HCT116 (cell line): ENCODE measurements at regions not wholly inside any gene's neighbourhood (a gene's known extent, or its start where the extent isn't known, plus 50 kb on each side); places are given as distances from the start of the nearest gene placed in this dataset.

Experiments
- ATAC-seq: fragments of 200-7000 bp; cut with Tn5 transposase; 2 replicates; pipeline ENCODE4 v1.9.1; 2020; ENCODE audit warnings: mild to moderate bottlenecking, moderate library complexity
- BruUV-seq: library from RNA; stranded (reverse); fragments of 400-500 nt; replicated peaks from 2 replicates; lab custom pipeline; 2021; lab: Mats Ljungman, UMichigan
- CTCF ChIA-PET: fragments of 300-600 bp; sonication (Branson Sonifier 250); formaldehyde crosslinking; loops from one replicate; lab custom pipeline; 2021; ENCODE audit warnings: antibody characterized with exemption; lab: Charles Lee
- POLR2A ChIA-PET: fragments of 300-600, 350-600 bp; sonication (Branson Sonifier 250); formaldehyde crosslinking; loops from one replicate; lab custom pipeline; 2021; ENCODE audit warnings: antibody characterized with exemption; lab: Charles Lee
- RAD21 ChIA-PET, 2 experiments: fragments of 300-600 bp; sonication (Branson Sonifier 250); formaldehyde crosslinking; loops; one replicate each; lab custom pipeline; 2023; ENCODE audit warnings: low total read pairs in 2 of 2; ENCODE audit not compliant: uncharacterized antibody in 2 of 2, unreplicated experiment in 2 of 2, low non-redundant PET in 1 of 2; lab: Charles Lee
- DNase-seq: peaks from one replicate; pipeline ENCODE4 v3.0.0-alpha.2; 2010; ENCODE audit warnings: low read depth, low spot score
- H2AFZ ChIP-seq: fragments of 200-600 bp; shearing (Covaris generic), sonication (generic); 2 replicates; pipeline ENCODE4 v1.6.1; 2017; ENCODE audit warnings: low read depth, mixed run types, mixed read lengths, antibody characterized with exemption, low read length; ENCODE audit not compliant: poor library complexity, severe bottlenecking
- H3K27ac ChIP-seq: 2 replicates; pipeline ENCODE4 v1.5.1; 2012; ENCODE audit warnings: low read depth, low read length
- H3K27me3 ChIP-seq: fragments of 200-600 bp; sonication (generic); 2 replicates; pipeline ENCODE4 v1.6.1; 2016; ENCODE audit warnings: mixed run types, low read length, mixed read lengths; ENCODE audit not compliant: insufficient read depth
- H3K36me3 ChIP-seq, 2 experiments: fragments of 200-500 bp in 1 of 2; fragments of 200-600 bp in 1 of 2; sonication (Bioruptor generic) in 1 of 2; sonication (generic) in 1 of 2; 2 replicates each; pipeline versions ENCODE4 v1.5.1 to v1.6.1; 2014 to 2016; ENCODE audit warnings: low read length in 2 of 2, inconsistent platforms in 1 of 2, mixed read lengths in 1 of 2, mixed run types in 1 of 2; ENCODE audit not compliant: insufficient read depth in 2 of 2, control insufficient read depth in 1 of 2
- H3K4me1 ChIP-seq, 2 experiments: fragments of 200-600 bp in 1 of 2; sonication (generic) in 1 of 2; 2 replicates each; pipeline versions ENCODE4 v1.5.1 to v1.6.1; 2012 to 2017; ENCODE audit warnings: low read length in 2 of 2, inconsistent platforms in 1 of 2, mild to moderate bottlenecking in 1 of 2, mixed read lengths in 1 of 2, mixed run types in 1 of 2, moderate library complexity in 1 of 2; ENCODE audit not compliant: insufficient read depth in 2 of 2, control insufficient read depth in 1 of 2
- H3K4me2 ChIP-seq: fragments of 200-600 bp; sonication (generic); 2 replicates; pipeline ENCODE4 v1.6.1; 2017; ENCODE audit warnings: mixed run types, low read length, mixed read lengths
- H3K4me3 ChIP-seq, 2 experiments: fragments of 200-600 bp in 1 of 2; sonication (generic) in 1 of 2; replicated peaks in 1 of 2; 2 replicates each; pipeline ENCODE4 v1.5.1; 2011 to 2016; ENCODE audit warnings: low read length in 2 of 2, control low read depth in 1 of 2, low read depth in 1 of 2, mild to moderate bottlenecking in 1 of 2, mixed read lengths in 1 of 2, mixed run types in 1 of 2
- H3K79me2 ChIP-seq: fragments of 200-600 bp; sonication (generic); 2 replicates; pipeline ENCODE4 v1.6.1; 2017; ENCODE audit warnings: mild to moderate bottlenecking, mixed run types, low read length, moderate library complexity, mixed read lengths; ENCODE audit not compliant: insufficient read depth
- H3K9ac ChIP-seq: fragments of 200-600 bp; sonication (generic); 2 replicates; pipeline ENCODE4 v1.6.1; 2016; ENCODE audit warnings: low read length, mixed read lengths
- H3K9me2 ChIP-seq: fragments of 200-600 bp; sonication (generic), shearing (Covaris generic); 2 replicates; pipeline ENCODE4 v1.6.1; 2017; ENCODE audit warnings: mixed run types, mild to moderate bottlenecking, moderate library complexity; ENCODE audit not compliant: insufficient read depth
- H3K9me3 ChIP-seq, 2 experiments: fragments of 200-500 bp in 1 of 2; fragments of 200-600 bp in 1 of 2; sonication (Bioruptor generic) in 1 of 2; sonication (generic) in 1 of 2; 2 replicates each; pipeline ENCODE4 v1.6.1; 2014 to 2017; ENCODE audit warnings: low read length in 2 of 2, mixed read lengths in 2 of 2, inconsistent platforms in 1 of 2, low read depth in 1 of 2, mild to moderate bottlenecking in 1 of 2, mixed run types in 1 of 2, moderate library complexity in 1 of 2; ENCODE audit not compliant: control insufficient read depth in 1 of 2, insufficient read depth in 1 of 2
- H4K20me1 ChIP-seq: fragments of 200-600 bp; sonication (generic), shearing (Covaris generic); 2 replicates; pipeline ENCODE4 v1.6.1; 2017; ENCODE audit warnings: mixed run types, mild to moderate bottlenecking, moderate library complexity; ENCODE audit not compliant: insufficient read depth
- CBX3 ChIP-seq: IDR thresholded peaks from 2 replicates; pipeline ENCODE4 v1.6.1; 2012; ENCODE audit warnings: low read depth
- CEBPB ChIP-seq: IDR thresholded peaks from 2 replicates; pipeline ENCODE4 v1.6.1; 2012; ENCODE audit warnings: low read depth
- EGR1 ChIP-seq: IDR thresholded peaks from 2 replicates; pipeline ENCODE4 v1.6.1; 2012; ENCODE audit warnings: low read depth
- ELF1 ChIP-seq: IDR thresholded peaks from 2 replicates; pipeline ENCODE4 v1.6.1; 2012; ENCODE audit warnings: low read depth, borderline replicate concordance
- EZH2 ChIP-seq: fragments of 200-600 bp; sonication (generic); IDR thresholded peaks from 2 replicates; pipeline ENCODE4 v1.6.1; 2017; ENCODE audit warnings: antibody characterized with exemption, mixed run types
- EZH2phosphoT487 ChIP-seq: fragments of 200-600 bp; IDR thresholded peaks from 2 replicates; pipeline ENCODE4 v1.6.1; 2018; ENCODE audit warnings: antibody characterized with exemption, borderline replicate concordance
- FOSL1 ChIP-seq: IDR thresholded peaks from 2 replicates; pipeline ENCODE4 v1.6.1; 2012; ENCODE audit warnings: low read depth
- JUND ChIP-seq: IDR thresholded peaks from 2 replicates; pipeline ENCODE4 v1.6.1; 2012
- POLR2A ChIP-seq: IDR thresholded peaks from 2 replicates; pipeline ENCODE4 v1.7.0; 2011; ENCODE audit warnings: borderline replicate concordance; ENCODE audit not compliant: insufficient read depth, insufficient read length; ENCODE audit errors: extremely low read depth
- POLR2AphosphoS5 ChIP-seq: IDR thresholded peaks from 2 replicates; pipeline ENCODE4 v1.6.1; 2011; ENCODE audit warnings: mild to moderate bottlenecking, low read depth, low read length, moderate library complexity
- RAD21 ChIP-seq: IDR thresholded peaks from 2 replicates; pipeline ENCODE4 v1.6.1; 2012; ENCODE audit warnings: low read depth, mild to moderate bottlenecking
- SIN3A ChIP-seq: IDR thresholded peaks from 2 replicates; pipeline ENCODE4 v1.6.1; 2012; ENCODE audit warnings: low read depth
- TCF7L2 ChIP-seq: IDR thresholded peaks from 2 replicates; pipeline ENCODE4 v1.7.0; 2011; ENCODE audit warnings: borderline replicate concordance, inconsistent platforms; ENCODE audit not compliant: insufficient read depth, insufficient read length; ENCODE audit errors: extremely low read depth
- ZFX ChIP-seq: fragments of 450-650 bp; IDR thresholded peaks from 2 replicates; pipeline ENCODE4 v1.6.1; 2017
- intact Hi-C: fragments of 100-400 bp; cut with micrococcal nuclease; formaldehyde crosslinking; loops from 2 replicates; pipeline ENCODE4 v1.10.0; 2022
- TF ChIP-seq, protein P1 (sequence below): IDR thresholded peaks from 2 replicates; pipeline ENCODE4 v1.6.1; 2012
- TF ChIP-seq, protein P2 (sequence below): IDR thresholded peaks from 2 replicates; pipeline ENCODE4 v1.6.1; 2011; ENCODE audit warnings: mild to moderate bottlenecking, low read length, moderate library complexity; ENCODE audit not compliant: insufficient replicate concordance; ENCODE audit errors: extremely low read depth
- TF ChIP-seq, protein P3 (sequence below), 3 experiments: fragments of 200-600 bp in 1 of 3; sonication (generic) in 1 of 3; IDR thresholded peaks in 2 of 3; conservative IDR thresholded peaks in 1 of 3; 2 replicates each; pipeline ENCODE4 v1.5.1; 2012 to 2017; ENCODE audit warnings: low read depth in 2 of 3, low read length in 2 of 3, antibody characterized with exemption in 1 of 3, borderline replicate concordance in 1 of 3, control low read depth in 1 of 3, mild to moderate bottlenecking in 1 of 3, mixed read lengths in 1 of 3, mixed run types in 1 of 3, moderate library complexity in 1 of 3; ENCODE audit not compliant: insufficient read depth in 1 of 3

DNA sequence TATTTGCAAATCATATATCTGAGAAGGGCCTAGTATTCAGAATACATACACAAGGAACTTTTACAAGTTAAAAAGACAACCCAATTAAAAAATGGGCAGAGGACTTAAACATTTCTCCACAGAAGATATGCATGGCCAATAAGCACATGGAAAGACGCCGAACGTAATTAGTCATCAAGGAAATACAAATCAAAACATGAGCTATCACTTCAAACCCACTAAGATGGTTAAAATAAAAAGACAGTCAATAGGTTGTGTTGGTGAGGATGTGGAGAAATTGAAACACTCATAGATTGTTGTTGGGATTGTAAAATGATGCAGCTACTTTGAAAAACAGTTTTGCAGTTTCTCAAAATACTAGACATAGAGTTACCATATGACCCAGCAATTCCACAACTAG lies 61.2 kb upstream of the NEO1 start (continued):
- TF ChIP-seq, protein P1, sequence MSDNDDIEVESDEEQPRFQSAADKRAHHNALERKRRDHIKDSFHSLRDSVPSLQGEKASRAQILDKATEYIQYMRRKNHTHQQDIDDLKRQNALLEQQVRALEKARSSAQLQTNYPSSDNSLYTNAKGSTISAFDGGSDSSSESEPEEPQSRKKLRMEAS: no peak
- TF ChIP-seq ELF1 (no peak), EZH2phosphoT487 (no peak), TCF7L2 (no peak), CBX3 (no peak), POLR2A (no peak), SIN3A (no peak), EGR1 (no peak), EZH2 (no peak)
- TF ChIP-seq, protein P2, sequence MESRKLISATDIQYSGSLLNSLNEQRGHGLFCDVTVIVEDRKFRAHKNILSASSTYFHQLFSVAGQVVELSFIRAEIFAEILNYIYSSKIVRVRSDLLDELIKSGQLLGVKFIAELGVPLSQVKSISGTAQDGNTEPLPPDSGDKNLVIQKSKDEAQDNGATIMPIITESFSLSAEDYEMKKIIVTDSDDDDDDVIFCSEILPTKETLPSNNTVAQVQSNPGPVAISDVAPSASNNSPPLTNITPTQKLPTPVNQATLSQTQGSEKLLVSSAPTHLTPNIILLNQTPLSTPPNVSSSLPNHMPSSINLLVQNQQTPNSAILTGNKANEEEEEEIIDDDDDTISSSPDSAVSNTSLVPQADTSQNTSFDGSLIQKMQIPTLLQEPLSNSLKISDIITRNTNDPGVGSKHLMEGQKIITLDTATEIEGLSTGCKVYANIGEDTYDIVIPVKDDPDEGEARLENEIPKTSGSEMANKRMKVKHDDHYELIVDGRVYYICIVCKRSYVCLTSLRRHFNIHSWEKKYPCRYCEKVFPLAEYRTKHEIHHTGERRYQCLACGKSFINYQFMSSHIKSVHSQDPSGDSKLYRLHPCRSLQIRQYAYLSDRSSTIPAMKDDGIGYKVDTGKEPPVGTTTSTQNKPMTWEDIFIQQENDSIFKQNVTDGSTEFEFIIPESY: no peak
- TF ChIP-seq, all 23 proteins: peak for 0

DNA sequence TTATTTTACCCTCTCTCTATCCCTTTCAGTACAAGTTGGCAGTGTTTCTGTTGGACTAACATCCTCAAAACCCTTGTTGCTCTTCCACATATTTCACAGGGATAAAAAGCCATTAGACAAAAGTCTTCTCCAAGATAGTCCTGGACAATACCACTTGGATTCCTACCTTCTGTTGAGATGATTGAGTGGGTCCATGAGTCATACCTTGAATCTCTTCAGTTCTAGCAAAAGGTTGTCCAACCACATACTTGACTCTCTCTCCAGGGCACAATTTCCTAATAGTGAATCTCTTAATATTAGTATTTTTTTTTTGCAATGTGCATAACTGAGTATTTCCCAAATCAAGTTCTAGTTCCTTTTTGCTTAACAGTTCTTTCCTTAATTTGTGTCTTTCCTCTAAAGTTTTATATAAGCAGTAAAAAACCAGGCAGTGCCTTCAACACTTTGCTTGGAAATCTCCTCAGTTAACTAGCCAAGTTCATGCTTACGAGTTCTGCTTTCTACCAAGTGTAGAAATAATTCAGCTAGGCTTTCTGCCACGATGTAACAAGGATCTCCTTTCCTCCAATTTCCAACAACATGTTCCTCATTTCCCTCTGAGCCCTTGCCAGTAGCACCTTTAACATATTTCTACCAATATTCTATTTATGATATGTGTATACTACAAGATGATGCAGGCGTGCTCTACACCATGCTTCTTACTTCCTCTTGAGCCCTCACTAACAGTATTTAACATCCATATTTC lies 68.3 kb upstream of the NEO1 start:
- RAD21 ChIA-PET: no interaction called here
- ATAC-seq: no peak
- intact Hi-C loops: no loop called here

More for the DNA sequence above, 68.3 kb upstream of the NEO1 start:
- Histone ChIP-seq H3K9me2 (no peaks in the 10 kb centered on the region), H3K36me3 (no peaks in the 10 kb centered on the region), H3K9ac (no peak overlapping the region), H3K79me2 (no peaks in the 10 kb centered on the region), H3K27me3 (peaks cover 27% of the 10 kb centered on the region), H3K4me2 (no peak overlapping the region), H3K27ac (no peak overlapping the region), H3K4me3 (no peak overlapping the region), H4K20me1 (no peaks in the 10 kb centered on the region), H2AFZ (no peak overlapping the region), H3K4me1 (no peaks in the 10 kb centered on the region), H3K9me3 (no peaks in the 10 kb centered on the region)
- BruUV-seq: no TSS peak
- TF ChIP-seq, protein P1: no peak
- TF ChIP-seq ZFX (no peak), JUND (no peak), FOSL1 (no peak), ELF1 (no peak), POLR2AphosphoS5 (no peak), RAD21 (no peak), EZH2phosphoT487 (no peak), CEBPB (no peak), EZH2 (no peak), POLR2A (no peak)
- TF ChIP-seq, protein P3, sequence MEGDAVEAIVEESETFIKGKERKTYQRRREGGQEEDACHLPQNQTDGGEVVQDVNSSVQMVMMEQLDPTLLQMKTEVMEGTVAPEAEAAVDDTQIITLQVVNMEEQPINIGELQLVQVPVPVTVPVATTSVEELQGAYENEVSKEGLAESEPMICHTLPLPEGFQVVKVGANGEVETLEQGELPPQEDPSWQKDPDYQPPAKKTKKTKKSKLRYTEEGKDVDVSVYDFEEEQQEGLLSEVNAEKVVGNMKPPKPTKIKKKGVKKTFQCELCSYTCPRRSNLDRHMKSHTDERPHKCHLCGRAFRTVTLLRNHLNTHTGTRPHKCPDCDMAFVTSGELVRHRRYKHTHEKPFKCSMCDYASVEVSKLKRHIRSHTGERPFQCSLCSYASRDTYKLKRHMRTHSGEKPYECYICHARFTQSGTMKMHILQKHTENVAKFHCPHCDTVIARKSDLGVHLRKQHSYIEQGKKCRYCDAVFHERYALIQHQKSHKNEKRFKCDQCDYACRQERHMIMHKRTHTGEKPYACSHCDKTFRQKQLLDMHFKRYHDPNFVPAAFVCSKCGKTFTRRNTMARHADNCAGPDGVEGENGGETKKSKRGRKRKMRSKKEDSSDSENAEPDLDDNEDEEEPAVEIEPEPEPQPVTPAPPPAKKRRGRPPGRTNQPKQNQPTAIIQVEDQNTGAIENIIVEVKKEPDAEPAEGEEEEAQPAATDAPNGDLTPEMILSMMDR (IDR thresholded peaks at IDR 0.05 in 2 of 3, conservative IDR thresholded peaks at IDR 0.05 in 1 of 3; ENCODE audit: borderline replicate concordance in 1 of 3, insufficient read depth in 1 of 3, low read depth in 2 of 3, low read length in 2 of 3): no peak
- TF ChIP-seq, protein P2: no peak
- DNase-seq: no peak
- ChIA-PET POLR2A (no interaction called here), CTCF (no interaction called here)
